ENCODE measurements at regions not wholly inside any gene's neighbourhood (a gene's known extent, or its start where the extent isn't known, plus 50 kb on each side); places are given as distances from the start of the nearest gene placed in this dataset.

GRCh38 chr1:177439301-177439700, 268.5 kb downstream of the BRINP2 start:
- TF ChIP-seq CTCF (conservative IDR thresholded peaks at IDR 0.05; ENCODE audit: low read length) (no peak), EZH2phosphoT487 (IDR thresholded peaks at IDR 0.05; ENCODE audit: borderline replicate concordance, low read depth, low read length) (no peak)

All from OCI-LY7 (cell line).